ENCODE measurements at regions not wholly inside any gene's neighbourhood (a gene's known extent, or its start where the extent isn't known, plus 50 kb on each side); places are given as distances from the start of the nearest gene placed in this dataset.

- Histone ChIP-seq H2BK12ac (ENCODE audit: low read length) (no peak overlapping the region), H4K91ac (ENCODE audit: low read depth, low read length, poor library complexity) (no peak overlapping the region), H2AK5ac (ENCODE audit: low read depth, low read length) (no peak overlapping the region), H3K4me2 (ENCODE audit: insufficient read depth, low read length, poor library complexity, severe bottlenecking) (no peak overlapping the region), H2AFZ (ENCODE audit: low read length) (no peak overlapping the region), H3K23ac (ENCODE audit: low read depth, low read length, poor library complexity) (no peak overlapping the region), H3K4me3 (ENCODE audit: low read length in 2 of 2) (no peak overlapping the region), H3K27ac (replicated peaks; ENCODE audit: low read length) (no peak overlapping the region), H3K4me1 (ENCODE audit: control insufficient read depth in 2 of 2, insufficient read depth in 1 of 2, low read depth in 1 of 2, low read length in 2 of 2) (peaks cover 0 to 2% of the 10 kb centered on the region in 2 donors), H3K79me1 (ENCODE audit: low read depth, low read length) (no peaks in the 10 kb centered on the region), H3K9ac (ENCODE audit: low read depth, low read length, poor library complexity) (no peak overlapping the region), H4K8ac (ENCODE audit: low read depth, low read length) (no peak overlapping the region), H2BK5ac (ENCODE audit: low read length) (no peak overlapping the region), H2BK15ac (ENCODE audit: low read length) (no peak overlapping the region), H3K18ac (ENCODE audit: low read length) (no peak overlapping the region), H3K36me3 (replicated peaks in 1 of 2; ENCODE audit: control insufficient read depth in 2 of 2, insufficient read depth in 2 of 2, low read length in 2 of 2) (no peaks in the 10 kb centered on the region), H3K27me3 (ENCODE audit: control insufficient read depth in 3 of 3, insufficient read depth in 3 of 3, low read depth in 1 of 3, low read length in 3 of 3) (no peaks in the 10 kb centered on the region), H3K4ac (ENCODE audit: low read length) (no peak overlapping the region), H3K9me3 (replicated peaks in 1 of 2; ENCODE audit: control insufficient read depth in 2 of 2, insufficient read depth in 1 of 2, low read depth in 1 of 2, low read length in 2 of 2) (peaks cover 0 to 3% of the 10 kb centered on the region in 2 donors), H3K14ac (ENCODE audit: low read length) (no peak overlapping the region), H2BK120ac (ENCODE audit: low read depth, low read length) (no peak overlapping the region)
- no peak for DNase-seq (ENCODE audit: low spot score)
- WGBS, 2 donors (ENCODE audit: extremely low coverage in 2 of 2, insufficient read length in 2 of 2, insufficient replicate concordance in 1 of 2) = no CpG with 5 or more reads among the region's 2 CpGs
Measured at GRCh38 chr18:51401912-51402311, 204.4 kb upstream of the MEX3C start.

- no peak overlapping the region for H3K23ac ChIP-seq (ENCODE audit: low read depth, low read length, poor library complexity)
- no peak overlapping the region for H2BK120ac ChIP-seq (ENCODE audit: low read depth, low read length)
- no peak overlapping the region for H3K4me2 ChIP-seq (ENCODE audit: insufficient read depth, low read length, poor library complexity, severe bottlenecking)
- H3K9ac ChIP-seq (ENCODE audit: low read depth, low read length, poor library complexity) = no peak overlapping the region
- H3K79me1 ChIP-seq (ENCODE audit: low read depth, low read length) = no peaks in the 10 kb centered on the region
- no peak overlapping the region for H2AFZ ChIP-seq (ENCODE audit: low read length)
- H3K14ac ChIP-seq (ENCODE audit: low read length) = no peak overlapping the region
- H2BK15ac ChIP-seq (ENCODE audit: low read length) = no peak overlapping the region
- H3K4me1 ChIP-seq (ENCODE audit: control insufficient read depth in 2 of 2, insufficient read depth in 1 of 2, low read depth in 1 of 2, low read length in 2 of 2) = no peaks in the 10 kb centered on the region
- no peak overlapping the region for H3K27ac ChIP-seq (replicated peaks; ENCODE audit: low read length)
- no peak overlapping the region for H3K4ac ChIP-seq (ENCODE audit: low read length)
- H2BK5ac ChIP-seq (ENCODE audit: low read length) = no peak overlapping the region
- no peak overlapping the region for H2AK5ac ChIP-seq (ENCODE audit: low read depth, low read length)
- H3K36me3 ChIP-seq (replicated peaks in 1 of 2; ENCODE audit: control insufficient read depth in 2 of 2, insufficient read depth in 2 of 2, low read length in 2 of 2) = no peaks in the 10 kb centered on the region
- H4K8ac ChIP-seq (ENCODE audit: low read depth, low read length) = no peak overlapping the region
- WGBS, 2 donors (ENCODE audit: extremely low coverage in 2 of 2, insufficient read length in 2 of 2, insufficient replicate concordance in 1 of 2) = no CpG with 5 or more reads among the region's 2 CpGs
- no peak overlapping the region for H3K4me3 ChIP-seq (ENCODE audit: low read length in 2 of 2)
- H3K27me3 ChIP-seq (ENCODE audit: control insufficient read depth in 3 of 3, insufficient read depth in 3 of 3, low read depth in 1 of 3, low read length in 3 of 3) = no peaks in the 10 kb centered on the region
- DNase-seq (ENCODE audit: low spot score) = no peak
- peaks cover 0 to 3% of the 10 kb centered on the region in 2 donors for H3K9me3 ChIP-seq (replicated peaks in 1 of 2; ENCODE audit: control insufficient read depth in 2 of 2, insufficient read depth in 1 of 2, low read depth in 1 of 2, low read length in 2 of 2)
- no peak overlapping the region for H2BK12ac ChIP-seq (ENCODE audit: low read length)
- no peak overlapping the region for H3K18ac ChIP-seq (ENCODE audit: low read length)
- no peak overlapping the region for H4K91ac ChIP-seq (ENCODE audit: low read depth, low read length, poor library complexity)
Measured at GRCh38 chr18:51404620-51405019, 207.1 kb upstream of the MEX3C start.

- Histone ChIP-seq H3K4me3 (ENCODE audit: low read length in 2 of 2) (no peak overlapping the region), H3K18ac (ENCODE audit: low read length) (no peak overlapping the region), H2AFZ (ENCODE audit: low read length) (no peak overlapping the region), H2BK15ac (ENCODE audit: low read length) (no peak overlapping the region), H2AK5ac (ENCODE audit: low read depth, low read length) (no peak overlapping the region), H2BK12ac (ENCODE audit: low read length) (no peak overlapping the region), H3K36me3 (replicated peaks in 1 of 2; ENCODE audit: control insufficient read depth in 2 of 2, insufficient read depth in 2 of 2, low read length in 2 of 2) (no peaks in the 10 kb centered on the region), H3K79me1 (ENCODE audit: low read depth, low read length) (no peaks in the 10 kb centered on the region), H3K4ac (ENCODE audit: low read length) (no peak overlapping the region), H3K4me2 (ENCODE audit: insufficient read depth, low read length, poor library complexity, severe bottlenecking) (no peak overlapping the region), H2BK120ac (ENCODE audit: low read depth, low read length) (no peak overlapping the region), H3K27me3 (ENCODE audit: control insufficient read depth in 3 of 3, insufficient read depth in 3 of 3, low read depth in 1 of 3, low read length in 3 of 3) (no peaks in the 10 kb centered on the region), H3K27ac (replicated peaks; ENCODE audit: low read length) (no peak overlapping the region), H4K91ac (ENCODE audit: low read depth, low read length, poor library complexity) (no peak overlapping the region), H3K9me3 (replicated peaks in 1 of 2; ENCODE audit: control insufficient read depth in 2 of 2, insufficient read depth in 1 of 2, low read depth in 1 of 2, low read length in 2 of 2) (peaks cover 0 to 2% of the 10 kb centered on the region in 2 donors), H3K4me1 (ENCODE audit: control insufficient read depth in 2 of 2, insufficient read depth in 1 of 2, low read depth in 1 of 2, low read length in 2 of 2) (no peaks in the 10 kb centered on the region), H2BK5ac (ENCODE audit: low read length) (no peak overlapping the region), H3K23ac (ENCODE audit: low read depth, low read length, poor library complexity) (no peak overlapping the region), H4K8ac (ENCODE audit: low read depth, low read length) (no peak overlapping the region), H3K9ac (ENCODE audit: low read depth, low read length, poor library complexity) (no peak overlapping the region), H3K14ac (ENCODE audit: low read length) (no peak overlapping the region)
- no CpG with 5 or more reads among the region's 4 CpGs for WGBS, 2 donors (ENCODE audit: extremely low coverage in 2 of 2, insufficient read length in 2 of 2, insufficient replicate concordance in 1 of 2)
- DNase-seq (ENCODE audit: low spot score) = no peak
Measured at GRCh38 chr18:51405683-51406477, 208.4 kb upstream of the MEX3C start.

- H2BK12ac ChIP-seq (ENCODE audit: low read length) = no peak overlapping the region
- no peaks in the 10 kb centered on the region for H3K36me3 ChIP-seq (replicated peaks in 1 of 2; ENCODE audit: control insufficient read depth in 2 of 2, insufficient read depth in 2 of 2, low read length in 2 of 2)
- no peak overlapping the region for H3K9ac ChIP-seq (ENCODE audit: low read depth, low read length, poor library complexity)
- no peak overlapping the region for H2BK5ac ChIP-seq (ENCODE audit: low read length)
- no peaks in the 10 kb centered on the region for H3K9me3 ChIP-seq (replicated peaks in 1 of 2; ENCODE audit: control insufficient read depth in 2 of 2, insufficient read depth in 1 of 2, low read depth in 1 of 2, low read length in 2 of 2)
- no peak overlapping the region for H3K23ac ChIP-seq (ENCODE audit: low read depth, low read length, poor library complexity)
- no peaks in the 10 kb centered on the region for H3K27me3 ChIP-seq (ENCODE audit: control insufficient read depth in 3 of 3, insufficient read depth in 3 of 3, low read depth in 1 of 3, low read length in 3 of 3)
- no peak overlapping the region for H3K4me2 ChIP-seq (ENCODE audit: insufficient read depth, low read length, poor library complexity, severe bottlenecking)
- WGBS, 2 donors (ENCODE audit: extremely low coverage in 2 of 2, insufficient read length in 2 of 2, insufficient replicate concordance in 1 of 2) = no CpG with 5 or more reads among the region's 8 CpGs
- H3K4me1 ChIP-seq (ENCODE audit: control insufficient read depth in 2 of 2, insufficient read depth in 1 of 2, low read depth in 1 of 2, low read length in 2 of 2) = no peaks in the 10 kb centered on the region
- H3K18ac ChIP-seq (ENCODE audit: low read length) = no peak overlapping the region
- H3K27ac ChIP-seq (replicated peaks; ENCODE audit: low read length) = no peak overlapping the region
- H4K91ac ChIP-seq (ENCODE audit: low read depth, low read length, poor library complexity) = no peak overlapping the region
- no peak overlapping the region for H2BK120ac ChIP-seq (ENCODE audit: low read depth, low read length)
- H3K4ac ChIP-seq (ENCODE audit: low read length) = no peak overlapping the region
- H3K79me1 ChIP-seq (ENCODE audit: low read depth, low read length) = no peaks in the 10 kb centered on the region
- H2AFZ ChIP-seq (ENCODE audit: low read length) = no peak overlapping the region
- H3K4me3 ChIP-seq (ENCODE audit: low read length in 2 of 2) = no peak overlapping the region
- H3K14ac ChIP-seq (ENCODE audit: low read length) = no peak overlapping the region
- no peak overlapping the region for H4K8ac ChIP-seq (ENCODE audit: low read depth, low read length)
- DNase-seq (ENCODE audit: low spot score) = no peak
- no peak overlapping the region for H2AK5ac ChIP-seq (ENCODE audit: low read depth, low read length)
- H2BK15ac ChIP-seq (ENCODE audit: low read length) = no peak overlapping the region
Measured at GRCh38 chr18:51417643-51418483, 220.4 kb upstream of the MEX3C start.
